Left lung (tissue), 4 donors: ENCODE measurements at regions not wholly inside any gene's neighbourhood (a gene's known extent, or its start where the extent isn't known, plus 50 kb on each side); places are given as distances from the start of the nearest gene placed in this dataset.
"Not testable (repeated sequence)": the region's sequence is repeated elsewhere in the genome, so short reads cannot be mapped to it uniquely, and the experiment has no call there.

ENCODE experiments used
- ATAC-seq: fragments of 200-7000 bp; cut with Tn5 transposase; one replicate; pipeline ENCODE4 v1.9.1; 2020; ENCODE audit warnings: moderate library complexity
- DNase-seq, 4 donors: peaks; one replicate each; pipeline ENCODE4 v3.0.0-alpha.2; 2013 to 2020
- H3K27ac ChIP-seq, 2 donors: fragments of 200-600 bp; sonication (generic) in 1 of 2; one replicate each; pipeline versions ENCODE4 v1.5.0 to v1.8.0; 2020 to 2021
- H3K27me3 ChIP-seq, 2 donors: fragments of 200-600 bp; sonication (generic) in 1 of 2; one replicate each; pipeline versions ENCODE4 v1.5.0 to v1.8.0; 2020 to 2021
- H3K36me3 ChIP-seq, 2 donors: fragments of 200-600 bp; sonication (generic) in 1 of 2; one replicate each; pipeline versions ENCODE4 v1.5.0 to v1.8.0; 2020 to 2021
- H3K4me1 ChIP-seq, 2 donors: fragments of 200-600 bp; one replicate each; pipeline ENCODE4 v1.8.0; 2021
- H3K4me3 ChIP-seq, 2 donors: fragments of 200-600 bp; sonication (generic) in 1 of 2; one replicate each; pipeline versions ENCODE4 v1.5.0 to v1.8.0; 2020 to 2021; ENCODE audit warnings: mild to moderate bottlenecking in 1 of 2
- H3K9me3 ChIP-seq, 2 donors: fragments of 200-600 bp; sonication (generic) in 1 of 2; one replicate each; pipeline versions ENCODE4 v1.5.0 to v1.8.0; 2020 to 2021
- CTCF ChIP-seq, 2 donors: fragments of 200-600 bp; sonication (generic) in 1 of 2; IDR thresholded peaks; one replicate each; pipeline versions ENCODE4 v1.5.0 to v1.8.0; 2021; ENCODE audit warnings: antibody characterized with exemption in 2 of 2
- intact Hi-C, 2 donors: fragments of 100-400 bp; cut with DNase I; formaldehyde crosslinking; loops; one replicate each; pipeline versions ENCODE4 v1.11.2 to v1.14.2; 2022
- donor health status: DM: no; HTN: yes; CAD: no.
- donor health status: DM: no; HTN: no; CAD: no.

GRCh38 chr6:137811121-137811915 is 55.7 kb upstream of the TNFAIP3 start:
- intact Hi-C loops: no loop called here
- Histone ChIP-seq H3K4me1 (peaks cover 7 to 36% of the 10 kb centered on the region in 2 donors), H3K9me3 (no peaks in the 10 kb centered on the region), H3K27ac (peak overlapping the region in 1 of 2 donors; percentile 90), H3K36me3 (no peaks in the 10 kb centered on the region), H3K27me3 (no peaks in the 10 kb centered on the region), H3K4me3 (peak overlapping the region in 1 of 2 donors; percentile 2)
- peak in 3 of 4 donors; percentile 42 to 93 (median 90) for DNase-seq
- no peak for TF ChIP-seq CTCF (IDR thresholded peaks at IDR 0.05)
- peak; percentile 99 for ATAC-seq

GRCh38 chr6:137811916-137812553 is 55.0 kb upstream of the TNFAIP3 start:
- intact Hi-C loops: no loop called here
- TF ChIP-seq CTCF (IDR thresholded peaks at IDR 0.05): no peak
- ATAC-seq (peak; percentile 50), DNase-seq (no peak)
- H3K27ac ChIP-seq: peak overlapping the region in 1 of 2 donors; percentile 90
- peak overlapping the region in 1 of 2 donors; percentile 2 for H3K4me3 ChIP-seq
- H3K9me3 ChIP-seq: no peaks in the 10 kb centered on the region
- H3K4me1 ChIP-seq: peaks cover 7 to 43% of the 10 kb centered on the region in 2 donors
- H3K36me3 ChIP-seq: no peaks in the 10 kb centered on the region
- H3K27me3 ChIP-seq: no peaks in the 10 kb centered on the region

GRCh38 chr6:137813308-137813970 is 53.6 kb upstream of the TNFAIP3 start:
- Histone ChIP-seq H3K4me3 (no peak overlapping the region), H3K36me3 (no peaks in the 10 kb centered on the region), H3K27ac (no peak overlapping the region), H3K4me1 (peaks cover 7 to 41% of the 10 kb centered on the region in 2 donors), H3K27me3 (no peaks in the 10 kb centered on the region), H3K9me3 (no peaks in the 10 kb centered on the region)
- DNase-seq: no peak
- intact Hi-C loops: no loop called here
- no peak for ATAC-seq
- no peak for TF ChIP-seq CTCF (IDR thresholded peaks at IDR 0.05)

- H3K9me3 ChIP-seq, H3K27ac ChIP-seq, H3K4me3 ChIP-seq, intact Hi-C loops, H3K27me3 ChIP-seq, H3K36me3 ChIP-seq, DNase-seq, ATAC-seq: not testable (repeated sequence)
- peaks cover 7 to 41% of the 10 kb centered on the region in 2 donors for H3K4me1 ChIP-seq
Measured at GRCh38 chr6:137814030-137814429, 53.0 kb upstream of the TNFAIP3 start.

DNA sequence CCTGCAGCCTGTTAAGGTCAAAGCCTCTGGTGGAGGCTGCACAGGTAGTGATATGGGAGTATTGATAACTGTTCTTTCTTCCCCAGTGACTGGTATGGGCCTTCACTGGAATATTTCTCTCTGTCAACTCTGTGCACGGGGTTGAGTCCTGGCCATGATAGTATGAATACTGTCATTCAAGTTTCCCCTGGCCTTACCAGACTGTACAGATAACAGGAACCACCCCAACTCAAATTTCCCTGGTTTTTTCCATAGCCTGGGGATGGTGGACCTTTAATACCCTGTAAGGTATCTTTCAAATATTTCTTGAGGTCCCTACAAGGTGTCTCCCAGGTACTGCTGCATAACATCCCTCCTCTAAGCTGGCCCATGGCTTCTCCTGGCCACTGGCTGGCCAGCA is 51.4 kb upstream of the TNFAIP3 start:
- TF ChIP-seq CTCF (IDR thresholded peaks at IDR 0.05): no peak
- H3K4me1 ChIP-seq: peaks cover 7 to 45% of the 10 kb centered on the region in 2 donors
- no peak for ATAC-seq
- no peaks in the 10 kb centered on the region for H3K9me3 ChIP-seq
- DNase-seq: no peak
- no peaks in the 10 kb centered on the region for H3K36me3 ChIP-seq
- no peak overlapping the region for H3K4me3 ChIP-seq
- peak overlapping the region in 1 of 2 donors; percentile 37 for H3K27ac ChIP-seq
- no peaks in the 10 kb centered on the region for H3K27me3 ChIP-seq
- intact Hi-C loops: no loop called here
